Kidney (tissue), 13 donors: ENCODE measurements at regions not wholly inside any gene's neighbourhood (a gene's known extent, or its start where the extent isn't known, plus 50 kb on each side); places are given as distances from the start of the nearest gene placed in this dataset.

Source experiments
- DNase-seq, 5 donors: peaks; one replicate each; pipeline ENCODE4 v3.0.0-alpha.2; 2013 to 2020
- FAIRE-seq: peaks from 2 replicates; lab custom pipeline; 2012; peaks lifted over from hg19 to GRCh38; lab: Jason Lieb, UNC
- H3K27ac ChIP-seq, 2 donors: one replicate each; pipeline ENCODE4 v1.7.0; 2013; ENCODE audit warnings: low read depth in 2 of 2, low read length in 2 of 2, inconsistent platforms in 1 of 2
- H3K27me3 ChIP-seq: one replicate; pipeline ENCODE4 v1.7.1; 2013; ENCODE audit warnings: low read length, inconsistent platforms; ENCODE audit not compliant: control insufficient read depth, insufficient read depth
- H3K36me3 ChIP-seq, 3 donors: one replicate each; pipeline versions ENCODE4 v1.7.0 to v1.7.1; 2013; ENCODE audit warnings: low read length in 3 of 3, control low read depth in 1 of 3, inconsistent platforms in 1 of 3; ENCODE audit not compliant: insufficient read depth in 3 of 3, control insufficient read depth in 2 of 3
- H3K4me1 ChIP-seq, 3 donors: one replicate each; pipeline versions ENCODE4 v1.7.0 to v1.7.1; 2013; ENCODE audit warnings: low read length in 3 of 3, inconsistent platforms in 1 of 3, low read depth in 1 of 3; ENCODE audit not compliant: control insufficient read depth in 2 of 3, insufficient read depth in 2 of 3
- H3K4me3 ChIP-seq, 3 donors: one replicate each; pipeline versions ENCODE4 v1.7.0 to v1.8.1; 2013; ENCODE audit warnings: low read length in 3 of 3, control low read depth in 1 of 3, inconsistent platforms in 1 of 3
- H3K9ac ChIP-seq, 3 donors: one replicate each; pipeline versions ENCODE4 v1.7.0 to v1.7.1; 2013; ENCODE audit warnings: low read length in 3 of 3, control low read depth in 1 of 3, inconsistent platforms in 1 of 3
- H3K9me3 ChIP-seq, 3 donors: one replicate each; pipeline versions ENCODE4 v1.7.0 to v1.7.1; 2013; ENCODE audit warnings: low read length in 3 of 3, control low read depth in 1 of 3, inconsistent platforms in 1 of 3; ENCODE audit not compliant: control insufficient read depth in 2 of 3, insufficient read depth in 1 of 3
- intact Hi-C: fragments of 100-400 bp; cut with DNase I; formaldehyde crosslinking; loops from one replicate; pipeline ENCODE4 v1.11.1; 2022
- TF ChIP-seq, protein P1 (sequence below): IDR thresholded peaks from 3 replicates; pipeline ENCODE4 v1.5.1; 2012; ENCODE audit warnings: mild to moderate bottlenecking, moderate library complexity, borderline replicate concordance; ENCODE audit not compliant: insufficient read depth; ENCODE audit errors: extremely low read depth
- donor health status: control.
- donor health status: control.
- donor health status: control.
- donor health status: control.
- donor health status: control.
- donor health status: DM: yes; HTN: yes; CAD: no.
- donor health status: Normal renal cell carcinoma (clear cell type).

- no peak overlapping the region for H3K9ac ChIP-seq
- H3K4me3 ChIP-seq: no peak overlapping the region
- H3K27me3 ChIP-seq: no peaks in the 10 kb centered on the region
- H3K36me3 ChIP-seq: no peaks in the 10 kb centered on the region
- DNase-seq (peak in 1 of 5 donors; percentile 28), FAIRE-seq (no peak)
- H3K9me3 ChIP-seq: no peaks in the 10 kb centered on the region
- no peaks in the 10 kb centered on the region for H3K4me1 ChIP-seq
- TF ChIP-seq, protein P1, sequence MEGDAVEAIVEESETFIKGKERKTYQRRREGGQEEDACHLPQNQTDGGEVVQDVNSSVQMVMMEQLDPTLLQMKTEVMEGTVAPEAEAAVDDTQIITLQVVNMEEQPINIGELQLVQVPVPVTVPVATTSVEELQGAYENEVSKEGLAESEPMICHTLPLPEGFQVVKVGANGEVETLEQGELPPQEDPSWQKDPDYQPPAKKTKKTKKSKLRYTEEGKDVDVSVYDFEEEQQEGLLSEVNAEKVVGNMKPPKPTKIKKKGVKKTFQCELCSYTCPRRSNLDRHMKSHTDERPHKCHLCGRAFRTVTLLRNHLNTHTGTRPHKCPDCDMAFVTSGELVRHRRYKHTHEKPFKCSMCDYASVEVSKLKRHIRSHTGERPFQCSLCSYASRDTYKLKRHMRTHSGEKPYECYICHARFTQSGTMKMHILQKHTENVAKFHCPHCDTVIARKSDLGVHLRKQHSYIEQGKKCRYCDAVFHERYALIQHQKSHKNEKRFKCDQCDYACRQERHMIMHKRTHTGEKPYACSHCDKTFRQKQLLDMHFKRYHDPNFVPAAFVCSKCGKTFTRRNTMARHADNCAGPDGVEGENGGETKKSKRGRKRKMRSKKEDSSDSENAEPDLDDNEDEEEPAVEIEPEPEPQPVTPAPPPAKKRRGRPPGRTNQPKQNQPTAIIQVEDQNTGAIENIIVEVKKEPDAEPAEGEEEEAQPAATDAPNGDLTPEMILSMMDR: no peak
- H3K27ac ChIP-seq: no peak overlapping the region
- intact Hi-C loops: no loop called here
These were observed 102.3 kb downstream of the DLL1 start for GRCh38 chr6:170188571-170189001.

DNA sequence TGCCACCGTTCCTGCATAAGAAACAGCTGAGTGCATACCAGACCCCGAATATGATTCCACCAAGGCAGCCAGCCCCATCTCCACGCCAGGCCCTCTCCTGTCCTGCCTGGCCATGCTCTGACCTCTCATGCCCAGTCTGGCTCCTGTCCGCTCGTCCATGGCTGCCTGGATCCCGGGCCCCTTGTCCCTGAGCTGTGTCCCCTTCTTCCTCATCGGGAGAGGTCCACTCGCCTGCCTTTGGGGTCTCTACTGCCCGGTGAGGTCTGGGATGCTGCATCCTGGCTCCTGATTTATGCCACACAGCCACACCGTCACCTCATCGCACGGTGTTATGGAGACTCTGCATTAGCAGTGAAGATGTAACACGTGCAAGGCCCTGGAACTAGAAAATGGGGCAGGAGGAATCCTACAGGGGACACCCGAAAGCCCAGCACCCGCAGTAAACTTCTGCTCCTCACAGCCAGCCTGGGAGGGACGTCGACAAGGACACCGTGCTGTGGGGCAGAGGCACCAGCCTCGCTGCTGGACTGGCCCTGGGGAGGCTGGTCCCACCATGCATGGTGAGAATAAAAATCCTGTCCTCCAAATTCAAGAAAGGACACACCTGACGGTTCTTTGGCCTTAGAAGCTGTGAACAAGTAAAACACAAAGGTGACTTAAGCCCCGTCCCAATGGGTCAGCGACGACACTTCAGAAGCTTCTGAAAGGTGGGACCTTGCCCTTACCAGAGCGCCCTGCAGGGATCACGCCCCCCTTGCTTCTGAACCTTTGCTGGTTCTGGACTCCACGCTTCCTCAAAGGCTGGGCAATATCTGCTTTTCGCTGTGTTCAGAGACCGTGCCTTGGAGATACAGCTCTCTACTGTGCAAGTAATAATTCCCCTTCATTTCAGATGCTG lies 103.0 kb downstream of the DLL1 start:
- no peak for FAIRE-seq
- no peak overlapping the region for H3K9ac ChIP-seq
- no peaks in the 10 kb centered on the region for H3K9me3 ChIP-seq
- no peak overlapping the region for H3K27ac ChIP-seq
- H3K4me1 ChIP-seq: no peaks in the 10 kb centered on the region
- H3K4me3 ChIP-seq: no peak overlapping the region
- no peaks in the 10 kb centered on the region for H3K27me3 ChIP-seq
- TF ChIP-seq, protein P1: no peak
- DNase-seq: no peak
- intact Hi-C loops: no loop called here
- no peaks in the 10 kb centered on the region for H3K36me3 ChIP-seq

DNA sequence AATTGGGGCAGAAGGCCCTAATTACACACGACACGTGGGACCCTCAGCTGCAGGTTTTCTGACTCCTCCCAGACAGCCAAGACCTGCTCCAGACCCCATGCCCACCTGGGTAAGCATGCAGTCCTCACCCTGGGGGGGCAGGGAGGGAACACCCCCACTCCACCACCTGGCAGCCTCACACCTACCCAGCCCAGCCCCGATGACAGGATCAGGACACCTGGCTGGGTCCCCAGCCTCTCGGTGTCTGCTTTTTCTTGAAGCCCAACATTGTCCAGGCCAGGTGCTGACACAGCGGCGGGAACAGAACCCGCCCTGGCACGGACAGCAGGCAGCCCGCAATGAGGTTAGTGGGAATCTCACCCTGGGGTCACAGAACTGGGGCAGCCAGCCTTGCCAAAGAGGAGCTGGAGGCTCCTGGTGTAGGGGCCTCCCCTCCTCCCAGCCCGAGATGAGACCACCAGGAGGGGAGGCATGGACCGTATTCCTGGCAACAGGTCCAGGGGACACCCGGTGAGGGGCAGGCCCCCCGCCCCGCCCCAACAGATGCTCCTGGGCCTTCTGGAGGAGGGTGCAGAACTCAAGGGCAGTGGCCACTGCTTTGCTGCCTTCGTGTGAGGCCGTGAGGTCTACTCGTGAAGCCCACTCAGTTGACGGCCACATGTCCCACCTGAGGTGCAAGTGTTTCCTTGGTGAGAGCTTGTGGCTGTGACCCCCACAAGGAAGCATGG lies 103.8 kb downstream of the DLL1 start:
- no peak overlapping the region for H3K9ac ChIP-seq
- H3K4me1 ChIP-seq: no peaks in the 10 kb centered on the region
- no peak overlapping the region for H3K4me3 ChIP-seq
- no peak overlapping the region for H3K27ac ChIP-seq
- FAIRE-seq (no peak), DNase-seq (peak in 1 of 5 donors; percentile 26)
- TF ChIP-seq, protein P1: no peak
- H3K36me3 ChIP-seq: no peaks in the 10 kb centered on the region
- H3K27me3 ChIP-seq: no peaks in the 10 kb centered on the region
- H3K9me3 ChIP-seq: no peaks in the 10 kb centered on the region
- intact Hi-C loops: no loop called here
